GM12875 (cell line): ENCODE measurements at regions not wholly inside any gene's neighbourhood (a gene's known extent, or its start where the extent isn't known, plus 50 kb on each side); places are given as distances from the start of the nearest gene placed in this dataset.

Experiments used
- H3K4me3 ChIP-seq: one replicate; pipeline ENCODE4 v1.5.1; 2011; ENCODE audit warnings: low read depth, low read length, control low read depth
- TF ChIP-seq, protein P1 (sequence below): IDR thresholded peaks from 2 replicates; pipeline ENCODE4 v1.5.1; 2011; ENCODE audit warnings: low read depth, mild to moderate bottlenecking, control low read depth, inconsistent platforms, low read length, moderate library complexity, borderline replicate concordance; ENCODE audit not compliant: insufficient read depth

- no peak overlapping the region for H3K4me3 ChIP-seq
- TF ChIP-seq, protein P1, sequence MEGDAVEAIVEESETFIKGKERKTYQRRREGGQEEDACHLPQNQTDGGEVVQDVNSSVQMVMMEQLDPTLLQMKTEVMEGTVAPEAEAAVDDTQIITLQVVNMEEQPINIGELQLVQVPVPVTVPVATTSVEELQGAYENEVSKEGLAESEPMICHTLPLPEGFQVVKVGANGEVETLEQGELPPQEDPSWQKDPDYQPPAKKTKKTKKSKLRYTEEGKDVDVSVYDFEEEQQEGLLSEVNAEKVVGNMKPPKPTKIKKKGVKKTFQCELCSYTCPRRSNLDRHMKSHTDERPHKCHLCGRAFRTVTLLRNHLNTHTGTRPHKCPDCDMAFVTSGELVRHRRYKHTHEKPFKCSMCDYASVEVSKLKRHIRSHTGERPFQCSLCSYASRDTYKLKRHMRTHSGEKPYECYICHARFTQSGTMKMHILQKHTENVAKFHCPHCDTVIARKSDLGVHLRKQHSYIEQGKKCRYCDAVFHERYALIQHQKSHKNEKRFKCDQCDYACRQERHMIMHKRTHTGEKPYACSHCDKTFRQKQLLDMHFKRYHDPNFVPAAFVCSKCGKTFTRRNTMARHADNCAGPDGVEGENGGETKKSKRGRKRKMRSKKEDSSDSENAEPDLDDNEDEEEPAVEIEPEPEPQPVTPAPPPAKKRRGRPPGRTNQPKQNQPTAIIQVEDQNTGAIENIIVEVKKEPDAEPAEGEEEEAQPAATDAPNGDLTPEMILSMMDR, result no peak
Observed at GRCh38 chr19:28498404-28498976, 714.5 kb downstream of the UQCRFS1 start.

- H3K4me3 ChIP-seq, result no peak overlapping the region
- TF ChIP-seq, protein P1, result no peak
Observed at GRCh38 chr19:28497887-28498286, 715.1 kb downstream of the UQCRFS1 start.

DNA sequence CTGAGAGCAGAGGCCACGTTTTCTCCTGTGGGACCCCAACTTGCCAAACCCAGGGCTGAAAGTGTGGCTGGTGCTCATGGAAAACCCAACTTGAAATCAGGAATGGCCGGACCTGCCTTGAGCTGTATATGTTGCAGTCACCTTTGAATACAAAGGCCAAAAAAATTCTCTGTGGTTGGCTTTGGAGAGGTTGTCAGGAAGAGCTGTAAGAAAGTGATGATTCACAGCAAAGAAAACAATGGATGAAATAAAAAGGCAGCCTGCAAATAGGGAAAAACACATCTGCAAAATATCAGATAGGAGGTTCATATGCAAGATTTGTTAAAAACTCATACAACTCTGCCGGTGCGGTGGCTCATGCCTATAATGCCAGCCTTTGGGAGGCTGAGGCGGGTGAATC, 715.8 kb downstream of the UQCRFS1 start:
- TF ChIP-seq, protein P1, result no peak
- no peak overlapping the region for H3K4me3 ChIP-seq

GRCh38 chr19:28495046-28495445, 717.9 kb downstream of the UQCRFS1 start:
- H3K4me3 ChIP-seq, result no peak overlapping the region
- TF ChIP-seq, protein P1, result no peak

- TF ChIP-seq, protein P1, result no peak
- H3K4me3 ChIP-seq, result no peak overlapping the region
Observed at GRCh38 chr19:28494461-28494860, 718.5 kb downstream of the UQCRFS1 start.

DNA sequence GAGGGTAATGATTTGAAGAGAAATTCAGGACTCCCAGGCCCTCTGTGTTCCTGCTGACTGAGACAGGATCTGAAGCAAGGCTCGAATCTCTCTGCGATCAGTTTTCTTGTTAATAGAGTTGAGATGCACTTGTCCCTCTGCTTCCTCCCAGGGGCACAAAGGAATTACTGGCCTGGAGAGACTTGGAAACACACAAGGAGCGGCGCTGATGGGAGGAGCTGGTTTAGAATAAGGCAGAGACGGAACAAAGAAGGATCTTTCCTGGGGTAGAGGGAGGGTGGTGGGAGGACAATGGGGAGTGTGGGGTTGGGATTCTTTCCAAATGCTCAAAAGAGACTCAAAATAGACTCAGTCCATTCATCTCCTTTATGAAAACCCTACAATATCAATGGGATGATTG, 719.1 kb downstream of the UQCRFS1 start:
- no peak overlapping the region for H3K4me3 ChIP-seq
- TF ChIP-seq, protein P1, result no peak

DNA sequence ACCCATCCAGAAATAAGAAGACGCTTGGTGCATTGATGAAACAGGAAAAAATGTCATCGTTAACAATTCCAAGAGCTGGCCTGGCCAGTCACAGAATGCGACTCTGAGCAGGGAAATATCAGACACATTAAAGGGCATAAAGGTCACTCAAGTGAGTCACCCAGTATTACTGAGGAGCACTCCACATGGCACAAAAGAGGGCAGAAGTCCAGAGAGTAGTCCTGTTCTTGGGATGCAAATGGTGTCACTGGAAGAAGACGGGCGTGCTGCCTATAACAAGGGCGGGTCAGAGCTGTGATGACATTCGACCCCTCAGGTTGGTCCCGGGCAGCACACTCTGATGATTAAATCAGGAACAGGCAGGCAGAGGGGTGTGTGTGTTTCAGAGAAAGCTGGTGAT, 720.3 kb downstream of the UQCRFS1 start:
- TF ChIP-seq, protein P1, result no peak
- H3K4me3 ChIP-seq, result no peak overlapping the region
